ENCODE measurements at regions not wholly inside any gene's neighbourhood (a gene's known extent, or its start where the extent isn't known, plus 50 kb on each side); places are given as distances from the start of the nearest gene placed in this dataset.

- no peaks in the 10 kb centered on the region for H3K36me3 ChIP-seq (ENCODE audit: control insufficient read depth in 1 of 2, insufficient read depth in 2 of 2, low read length in 2 of 2)
- peaks cover 19% of the 10 kb centered on the region; the same call in 1 of the 2 replicates for H3K27me3 ChIP-seq (ENCODE audit: insufficient read depth, low read length)
- H3K9me2 ChIP-seq (ENCODE audit: insufficient read depth): no peaks in the 10 kb centered on the region
- H3K4me3 ChIP-seq (replicated peaks in 1 of 2; ENCODE audit: low read depth in 1 of 2, low read length in 2 of 2): no peak overlapping the region
- no peaks in the 10 kb centered on the region for H3K4me1 ChIP-seq (ENCODE audit: control insufficient read depth in 1 of 2, insufficient read depth in 2 of 2, low read length in 2 of 2)
- no peak overlapping the region for H2AFZ ChIP-seq (ENCODE audit: low read depth, low read length, poor library complexity, severe bottlenecking)
- no peak overlapping the region for H3K4me2 ChIP-seq (ENCODE audit: low read length)
- TF ChIP-seq, protein P1, sequence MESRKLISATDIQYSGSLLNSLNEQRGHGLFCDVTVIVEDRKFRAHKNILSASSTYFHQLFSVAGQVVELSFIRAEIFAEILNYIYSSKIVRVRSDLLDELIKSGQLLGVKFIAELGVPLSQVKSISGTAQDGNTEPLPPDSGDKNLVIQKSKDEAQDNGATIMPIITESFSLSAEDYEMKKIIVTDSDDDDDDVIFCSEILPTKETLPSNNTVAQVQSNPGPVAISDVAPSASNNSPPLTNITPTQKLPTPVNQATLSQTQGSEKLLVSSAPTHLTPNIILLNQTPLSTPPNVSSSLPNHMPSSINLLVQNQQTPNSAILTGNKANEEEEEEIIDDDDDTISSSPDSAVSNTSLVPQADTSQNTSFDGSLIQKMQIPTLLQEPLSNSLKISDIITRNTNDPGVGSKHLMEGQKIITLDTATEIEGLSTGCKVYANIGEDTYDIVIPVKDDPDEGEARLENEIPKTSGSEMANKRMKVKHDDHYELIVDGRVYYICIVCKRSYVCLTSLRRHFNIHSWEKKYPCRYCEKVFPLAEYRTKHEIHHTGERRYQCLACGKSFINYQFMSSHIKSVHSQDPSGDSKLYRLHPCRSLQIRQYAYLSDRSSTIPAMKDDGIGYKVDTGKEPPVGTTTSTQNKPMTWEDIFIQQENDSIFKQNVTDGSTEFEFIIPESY (IDR thresholded peaks at IDR 0.05; ENCODE audit: extremely low read depth, insufficient replicate concordance, low read length): no peak
- TF ChIP-seq SRF (IDR thresholded peaks at IDR 0.05; ENCODE audit: low read depth) (no peak), POLR2AphosphoS5 (IDR thresholded peaks at IDR 0.05; ENCODE audit: low read depth, low read length) (no peak), FOSL1 (IDR thresholded peaks at IDR 0.05; ENCODE audit: low read depth) (no peak), RAD21 (IDR thresholded peaks at IDR 0.05; ENCODE audit: low read depth) (no peak), EZH2 (IDR thresholded peaks at IDR 0.05) (no peak), YY1 (IDR thresholded peaks at IDR 0.05; ENCODE audit: extremely low read depth, insufficient replicate concordance, low read depth, low read length) (no peak), SIN3A (IDR thresholded peaks at IDR 0.05; ENCODE audit: low read depth) (no peak), TCF7L2 (IDR thresholded peaks at IDR 0.05; ENCODE audit: borderline replicate concordance, extremely low read depth, insufficient read depth, insufficient read length) (no peak), CBX3 (IDR thresholded peaks at IDR 0.05; ENCODE audit: low read depth) (no peak), REST (IDR thresholded peaks at IDR 0.05; ENCODE audit: low read depth) (no peak), ELF1 (IDR thresholded peaks at IDR 0.05; ENCODE audit: borderline replicate concordance, low read depth) (no peak), SP1 (IDR thresholded peaks at IDR 0.05; ENCODE audit: low read depth) (no peak), EZH2phosphoT487 (IDR thresholded peaks at IDR 0.05; ENCODE audit: borderline replicate concordance) (no peak), POLR2A (IDR thresholded peaks at IDR 0.05; ENCODE audit: borderline replicate concordance, extremely low read depth, insufficient read depth, insufficient read length) (no peak), ZFX (IDR thresholded peaks at IDR 0.05) (no peak), CEBPB (IDR thresholded peaks at IDR 0.05; ENCODE audit: low read depth) (no peak), JUND (IDR thresholded peaks at IDR 0.05) (no peak)
- TF ChIP-seq, protein P2, sequence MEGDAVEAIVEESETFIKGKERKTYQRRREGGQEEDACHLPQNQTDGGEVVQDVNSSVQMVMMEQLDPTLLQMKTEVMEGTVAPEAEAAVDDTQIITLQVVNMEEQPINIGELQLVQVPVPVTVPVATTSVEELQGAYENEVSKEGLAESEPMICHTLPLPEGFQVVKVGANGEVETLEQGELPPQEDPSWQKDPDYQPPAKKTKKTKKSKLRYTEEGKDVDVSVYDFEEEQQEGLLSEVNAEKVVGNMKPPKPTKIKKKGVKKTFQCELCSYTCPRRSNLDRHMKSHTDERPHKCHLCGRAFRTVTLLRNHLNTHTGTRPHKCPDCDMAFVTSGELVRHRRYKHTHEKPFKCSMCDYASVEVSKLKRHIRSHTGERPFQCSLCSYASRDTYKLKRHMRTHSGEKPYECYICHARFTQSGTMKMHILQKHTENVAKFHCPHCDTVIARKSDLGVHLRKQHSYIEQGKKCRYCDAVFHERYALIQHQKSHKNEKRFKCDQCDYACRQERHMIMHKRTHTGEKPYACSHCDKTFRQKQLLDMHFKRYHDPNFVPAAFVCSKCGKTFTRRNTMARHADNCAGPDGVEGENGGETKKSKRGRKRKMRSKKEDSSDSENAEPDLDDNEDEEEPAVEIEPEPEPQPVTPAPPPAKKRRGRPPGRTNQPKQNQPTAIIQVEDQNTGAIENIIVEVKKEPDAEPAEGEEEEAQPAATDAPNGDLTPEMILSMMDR (IDR thresholded peaks at IDR 0.05 in 2 of 3, conservative IDR thresholded peaks at IDR 0.05 in 1 of 3; ENCODE audit: borderline replicate concordance in 1 of 3, insufficient read depth in 1 of 3, low read depth in 2 of 3, low read length in 2 of 3): no peak
- TF ChIP-seq, protein P3, sequence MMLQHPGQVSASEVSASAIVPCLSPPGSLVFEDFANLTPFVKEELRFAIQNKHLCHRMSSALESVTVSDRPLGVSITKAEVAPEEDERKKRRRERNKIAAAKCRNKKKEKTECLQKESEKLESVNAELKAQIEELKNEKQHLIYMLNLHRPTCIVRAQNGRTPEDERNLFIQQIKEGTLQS (IDR thresholded peaks at IDR 0.05): no peak
- intact Hi-C loops (cut with micrococcal nuclease): no loop called here
- H3K79me2 ChIP-seq (ENCODE audit: insufficient read depth, low read length): no peaks in the 10 kb centered on the region
- ATAC-seq: no peak
- H3K9ac ChIP-seq (ENCODE audit: low read length): no peak overlapping the region
- ChIA-PET RAD21 (ENCODE audit: low non-redundant PET in 1 of 2, low total read pairs in 2 of 2, uncharacterized antibody in 2 of 2, unreplicated experiment in 2 of 2) (no interaction called here), CTCF (no interaction called here), POLR2A (no interaction called here)
- no TSS peak for BruUV-seq (replicated peaks)
- no peaks in the 10 kb centered on the region for H3K9me3 ChIP-seq (ENCODE audit: control insufficient read depth in 1 of 2, insufficient read depth in 1 of 2, low read depth in 1 of 2, low read length in 2 of 2)
- H4K20me1 ChIP-seq (ENCODE audit: insufficient read depth): no peaks in the 10 kb centered on the region
- H3K27ac ChIP-seq (ENCODE audit: low read depth, low read length): no peak overlapping the region
- no peak for DNase-seq (ENCODE audit: low read depth, low spot score)
These were observed 481.0 kb downstream of the SOX6 start for GRCh38 chr11:15875393-15875792.

Measured in HCT116 (cell line).